Neuronal stem cell (in vitro differentiated cells): ENCODE measurements at regions not wholly inside any gene's neighbourhood (a gene's known extent, or its start where the extent isn't known, plus 50 kb on each side); places are given as distances from the start of the nearest gene placed in this dataset.

Experiments
- DNase-seq: peaks from one replicate; pipeline ENCODE4 v3.0.0-alpha.2; 2013; ENCODE audit warnings: low spot score
- H2AFZ ChIP-seq: one replicate; pipeline ENCODE4 v1.6.1; 2013; ENCODE audit warnings: mild to moderate bottlenecking, low read length, inconsistent platforms
- H2AK5ac ChIP-seq: 2 replicates; pipeline ENCODE4 v1.6.1; 2013; ENCODE audit warnings: low read depth, mild to moderate bottlenecking, inconsistent platforms, low read length, moderate library complexity, mixed read lengths
- H2BK120ac ChIP-seq: 2 replicates; pipeline ENCODE4 v1.6.1; 2013; ENCODE audit warnings: low read depth, mild to moderate bottlenecking, inconsistent platforms, low read length, moderate library complexity, mixed read lengths
- H2BK12ac ChIP-seq: one replicate; pipeline ENCODE4 v1.6.1; 2013; ENCODE audit warnings: low read length, inconsistent platforms
- H2BK15ac ChIP-seq: 2 replicates; pipeline ENCODE4 v1.6.1; 2013; ENCODE audit warnings: mild to moderate bottlenecking, low read length, inconsistent platforms, mixed read lengths
- H2BK5ac ChIP-seq: one replicate; pipeline ENCODE4 v1.6.1; 2013; ENCODE audit warnings: inconsistent platforms, mild to moderate bottlenecking, low read length, moderate library complexity
- H3K14ac ChIP-seq: one replicate; pipeline ENCODE4 v1.6.1; 2013; ENCODE audit warnings: low read length, inconsistent platforms
- H3K18ac ChIP-seq: 2 replicates; pipeline ENCODE4 v1.6.1; 2013; ENCODE audit warnings: low read length, inconsistent platforms
- H3K23ac ChIP-seq: 2 replicates; pipeline ENCODE4 v1.6.1; 2013; ENCODE audit warnings: low read depth, mild to moderate bottlenecking, mixed read lengths, low read length, inconsistent platforms; ENCODE audit not compliant: poor library complexity
- H3K27ac ChIP-seq: replicated peaks from 3 replicates; pipeline ENCODE4 v1.5.1; 2013; ENCODE audit warnings: low read length, inconsistent platforms
- H3K27me3 ChIP-seq, 3 experiments: 2 replicates each; pipeline ENCODE4 v1.6.1; 2013; ENCODE audit warnings: low read length in 3 of 3, mild to moderate bottlenecking in 2 of 3, inconsistent platforms in 1 of 3, low read depth in 1 of 3, mixed read lengths in 1 of 3, moderate library complexity in 1 of 3; ENCODE audit not compliant: control insufficient read depth in 3 of 3, insufficient read depth in 3 of 3
- H3K36me3 ChIP-seq, 2 donors: replicated peaks in 1 of 2; 2 replicates each; pipeline ENCODE4 v1.6.1; 2013; ENCODE audit warnings: low read length in 2 of 2; ENCODE audit not compliant: control insufficient read depth in 2 of 2, insufficient read depth in 2 of 2
- H3K4ac ChIP-seq: 2 replicates; pipeline ENCODE4 v1.6.1; 2013; ENCODE audit warnings: inconsistent platforms, mild to moderate bottlenecking, low read length, moderate library complexity
- H3K4me1 ChIP-seq, 2 donors: 1 replicate in 1 of 2; 2 replicates in 1 of 2; pipeline ENCODE4 v1.6.1; 2013; ENCODE audit warnings: low read length in 2 of 2, low read depth in 1 of 2; ENCODE audit not compliant: control insufficient read depth in 2 of 2, insufficient read depth in 1 of 2
- H3K4me2 ChIP-seq: one replicate; pipeline ENCODE4 v1.6.1; 2013; ENCODE audit warnings: mild to moderate bottlenecking, low read length, inconsistent platforms; ENCODE audit not compliant: insufficient read depth, poor library complexity, severe bottlenecking
- H3K4me3 ChIP-seq, 2 donors: 2 replicates each; pipeline ENCODE4 v1.5.1; 2013; ENCODE audit warnings: low read length in 2 of 2, mild to moderate bottlenecking in 2 of 2, inconsistent platforms in 1 of 2, moderate library complexity in 1 of 2
- H3K79me1 ChIP-seq: one replicate; pipeline ENCODE4 v1.6.1; 2013; ENCODE audit warnings: low read depth, mild to moderate bottlenecking, inconsistent platforms, low read length, moderate library complexity
- H3K9ac ChIP-seq: one replicate; pipeline ENCODE4 v1.6.1; 2013; ENCODE audit warnings: mild to moderate bottlenecking, low read depth, low read length, inconsistent platforms; ENCODE audit not compliant: poor library complexity
- H3K9me3 ChIP-seq, 2 donors: replicated peaks in 1 of 2; 2 replicates each; pipeline versions ENCODE3 to v1.6.1; 2013; ENCODE audit warnings: low read length in 2 of 2, mild to moderate bottlenecking in 2 of 2, inconsistent platforms in 1 of 2, low read depth in 1 of 2, mixed read lengths in 1 of 2, moderate library complexity in 1 of 2; ENCODE audit not compliant: control insufficient read depth in 2 of 2, insufficient read depth in 1 of 2
- H4K8ac ChIP-seq: one replicate; pipeline ENCODE4 v1.6.1; 2013; ENCODE audit warnings: low read depth, mild to moderate bottlenecking, inconsistent platforms, low read length, moderate library complexity
- H4K91ac ChIP-seq: one replicate; pipeline ENCODE4 v1.6.1; 2013; ENCODE audit warnings: low read length, low read depth, mild to moderate bottlenecking, inconsistent platforms; ENCODE audit not compliant: poor library complexity
- WGBS, 2 donors: extraction: QIAGEN DNeasy Blood & Tissue Kit; methylation state at CpG; one replicate each; pipeline ENCODE4 v1.1.7; 2013; ENCODE audit warnings: missing lambda C conversion rate in 2 of 2, mixed read lengths in 1 of 2; ENCODE audit not compliant: insufficient read length in 2 of 2, insufficient replicate concordance in 1 of 2; ENCODE audit errors: extremely low coverage in 2 of 2; 5-methylcytosine and 5-hydroxymethylcytosine counted together

DNA sequence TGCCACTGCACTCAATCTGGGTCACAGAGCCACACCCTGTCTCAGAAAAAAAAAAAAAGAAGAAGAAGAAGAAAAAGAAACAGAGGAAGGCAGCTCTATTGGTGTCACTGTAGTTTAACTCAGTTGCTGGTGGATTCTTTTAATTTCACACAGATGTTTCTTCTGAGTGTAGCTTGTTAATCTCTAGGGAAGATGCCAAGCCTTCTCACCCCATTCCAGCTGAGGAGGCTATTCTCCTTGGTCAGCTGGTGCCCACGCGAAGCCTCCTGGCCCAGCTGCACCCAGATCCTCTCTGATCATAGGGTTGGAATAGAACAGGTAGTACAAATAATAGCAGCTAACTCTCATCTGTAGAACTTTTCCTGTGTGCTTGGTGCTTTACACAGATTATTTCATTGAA is 113.8 kb upstream of the SPRY4 start:
- no peaks in the 10 kb centered on the region for H3K79me1 ChIP-seq
- no peak overlapping the region for H3K18ac ChIP-seq
- H2BK5ac ChIP-seq: no peak overlapping the region
- H4K91ac ChIP-seq: no peak overlapping the region
- no peaks in the 10 kb centered on the region for H3K36me3 ChIP-seq
- no peak overlapping the region for H3K4ac ChIP-seq
- H2BK12ac ChIP-seq: no peak overlapping the region
- no peak overlapping the region for H3K14ac ChIP-seq
- H3K9ac ChIP-seq: no peak overlapping the region
- H4K8ac ChIP-seq: no peak overlapping the region
- no peak overlapping the region for H2AFZ ChIP-seq
- no peak for DNase-seq
- H3K27me3 ChIP-seq: no peaks in the 10 kb centered on the region
- no peaks in the 10 kb centered on the region for H3K9me3 ChIP-seq
- no CpG with 5 or more reads among the region's 2 CpGs for WGBS, 2 donors
- H3K4me3 ChIP-seq: no peak overlapping the region
- no peak overlapping the region for H3K27ac ChIP-seq
- no peak overlapping the region for H3K23ac ChIP-seq
- peaks cover 8 to 15% of the 10 kb centered on the region in 2 donors for H3K4me1 ChIP-seq
- H2BK120ac ChIP-seq: no peak overlapping the region
- H2AK5ac ChIP-seq: no peak overlapping the region
- H2BK15ac ChIP-seq: no peak overlapping the region
- H3K4me2 ChIP-seq: no peak overlapping the region

DNA sequence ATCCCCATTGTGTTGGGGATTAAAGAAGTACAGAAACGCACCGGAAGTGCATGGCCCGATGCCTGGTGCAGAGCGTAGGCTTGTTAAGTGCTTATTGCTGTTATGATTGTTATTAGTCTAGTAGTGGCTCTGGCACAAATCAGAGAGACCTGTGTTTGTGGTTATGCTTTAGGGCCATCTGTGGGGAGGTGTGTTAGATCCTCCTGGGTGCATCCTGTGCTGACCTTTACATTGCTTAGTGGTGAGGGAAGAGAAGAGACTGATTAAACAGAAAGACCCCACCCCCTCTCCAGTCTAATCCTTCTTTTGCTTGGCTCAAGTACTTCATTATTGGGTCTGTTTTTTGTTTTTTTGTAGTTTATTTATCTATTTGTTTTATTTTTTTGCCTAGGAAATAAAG is 112.7 kb upstream of the SPRY4 start:
- Histone ChIP-seq H3K27me3 (no peaks in the 10 kb centered on the region), H2BK5ac (no peak overlapping the region), H3K9ac (no peak overlapping the region), H3K18ac (no peak overlapping the region), H4K8ac (no peak overlapping the region), H3K27ac (no peak overlapping the region), H3K14ac (no peak overlapping the region), H3K79me1 (no peaks in the 10 kb centered on the region), H3K4me3 (no peak overlapping the region), H4K91ac (no peak overlapping the region), H2BK120ac (no peak overlapping the region), H3K4me2 (no peak overlapping the region), H2AFZ (no peak overlapping the region), H3K4ac (no peak overlapping the region), H2BK12ac (no peak overlapping the region), H3K36me3 (no peaks in the 10 kb centered on the region), H2AK5ac (no peak overlapping the region), H3K4me1 (peaks cover 8 to 21% of the 10 kb centered on the region in 2 donors), H3K9me3 (no peaks in the 10 kb centered on the region), H2BK15ac (no peak overlapping the region), H3K23ac (no peak overlapping the region)
- no peak for DNase-seq
- no CpG with 5 or more reads among the region's 4 CpGs for WGBS, 2 donors

DNA sequence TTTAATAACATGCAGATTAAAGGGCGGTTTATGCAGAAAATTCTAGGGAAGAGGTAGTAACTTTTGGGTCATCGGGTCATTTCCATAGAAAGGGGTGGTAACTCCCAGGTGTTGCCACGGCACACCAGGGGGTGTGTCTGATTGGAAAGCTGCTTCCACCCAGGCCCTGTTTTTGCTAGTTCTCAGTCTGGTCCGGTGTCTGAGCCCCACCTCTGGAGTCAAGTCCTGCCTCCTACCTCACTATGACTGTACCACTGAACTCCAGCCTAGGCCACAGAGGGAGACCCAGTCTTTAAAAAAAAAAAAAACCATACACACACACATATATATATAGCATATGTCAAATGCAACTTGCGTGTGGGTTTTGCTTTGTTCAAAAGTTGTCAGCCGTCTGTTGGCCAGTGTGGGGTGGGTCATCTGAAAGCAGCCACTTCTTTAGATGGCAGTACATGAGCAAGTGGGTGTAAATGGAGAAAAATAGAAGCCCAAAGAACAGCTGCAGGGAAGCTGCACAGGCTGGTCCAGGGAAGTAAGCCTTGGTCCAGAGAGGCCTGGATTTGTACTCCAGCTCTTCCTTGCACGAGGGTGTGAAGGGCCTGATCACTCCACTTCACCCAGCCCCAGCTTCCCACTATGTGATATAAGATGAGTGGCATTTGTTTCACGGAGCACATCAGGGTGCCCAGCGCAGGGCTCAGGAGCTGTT is 110.7 kb upstream of the SPRY4 start:
- no peak overlapping the region for H2BK15ac ChIP-seq
- no peak overlapping the region for H3K27ac ChIP-seq
- no peak overlapping the region for H3K4me3 ChIP-seq
- no peaks in the 10 kb centered on the region for H3K79me1 ChIP-seq
- H3K4me1 ChIP-seq: peaks cover 6 to 17% of the 10 kb centered on the region in 2 donors
- H3K23ac ChIP-seq: no peak overlapping the region
- H3K4me2 ChIP-seq: no peak overlapping the region
- H3K9ac ChIP-seq: no peak overlapping the region
- H4K8ac ChIP-seq: no peak overlapping the region
- WGBS, 2 donors: no CpG with 5 or more reads among the region's 9 CpGs
- no peak overlapping the region for H2AFZ ChIP-seq
- H2AK5ac ChIP-seq: no peak overlapping the region
- H3K27me3 ChIP-seq: no peaks in the 10 kb centered on the region
- DNase-seq: no peak
- H2BK12ac ChIP-seq: no peak overlapping the region
- H2BK120ac ChIP-seq: no peak overlapping the region
- no peak overlapping the region for H3K18ac ChIP-seq
- H3K9me3 ChIP-seq: no peaks in the 10 kb centered on the region
- no peak overlapping the region for H2BK5ac ChIP-seq
- H3K4ac ChIP-seq: no peak overlapping the region
- no peaks in the 10 kb centered on the region for H3K36me3 ChIP-seq
- H3K14ac ChIP-seq: no peak overlapping the region
- H4K91ac ChIP-seq: no peak overlapping the region

DNA sequence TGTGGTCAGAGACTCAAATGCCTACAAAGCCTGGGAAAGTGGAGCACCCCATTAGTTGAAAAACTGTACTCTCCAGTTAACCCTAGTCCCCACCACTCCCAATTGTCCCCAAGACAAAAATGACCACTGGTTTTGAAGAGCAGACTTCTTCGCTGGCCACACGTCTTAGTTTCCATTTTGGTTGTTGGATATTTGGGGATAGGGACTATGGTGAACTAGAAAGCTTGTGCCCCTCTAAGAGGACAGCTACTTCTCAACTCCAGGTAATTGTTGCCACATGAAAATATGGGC is 109.4 kb upstream of the SPRY4 start:
- H2BK15ac ChIP-seq: no peak overlapping the region
- H3K14ac ChIP-seq: no peak overlapping the region
- H2AFZ ChIP-seq: no peak overlapping the region
- H4K8ac ChIP-seq: no peak overlapping the region
- no peak overlapping the region for H3K27ac ChIP-seq
- H3K4me2 ChIP-seq: no peak overlapping the region
- H3K27me3 ChIP-seq: no peaks in the 10 kb centered on the region
- no CpG with 5 or more reads among the region's 2 CpGs for WGBS, 2 donors
- H3K9ac ChIP-seq: no peak overlapping the region
- H2BK12ac ChIP-seq: no peak overlapping the region
- no peaks in the 10 kb centered on the region for H3K36me3 ChIP-seq
- no peak overlapping the region for H4K91ac ChIP-seq
- no peak overlapping the region for H2AK5ac ChIP-seq
- peaks cover 6 to 16% of the 10 kb centered on the region in 2 donors for H3K4me1 ChIP-seq
- no peak overlapping the region for H2BK5ac ChIP-seq
- no peaks in the 10 kb centered on the region for H3K9me3 ChIP-seq
- DNase-seq: no peak
- no peak overlapping the region for H3K4ac ChIP-seq
- no peak overlapping the region for H3K23ac ChIP-seq
- no peak overlapping the region for H2BK120ac ChIP-seq
- no peak overlapping the region for H3K18ac ChIP-seq
- no peak overlapping the region for H3K4me3 ChIP-seq
- no peaks in the 10 kb centered on the region for H3K79me1 ChIP-seq
